ENCODE measurements at regions not wholly inside any gene's neighbourhood (a gene's known extent, or its start where the extent isn't known, plus 50 kb on each side); places are given as distances from the start of the nearest gene placed in this dataset.

- no peak for TF ChIP-seq MAZ (IDR thresholded peaks at IDR 0.05; ENCODE audit: borderline replicate concordance, low read depth, low read length)
- TF ChIP-seq MAZ (CRISPR knock-in tag; IDR thresholded peaks at IDR 0.05; ENCODE audit: low read depth), result no peak
- TF ChIP-seq TBP (CRISPR knock-in tag; IDR thresholded peaks at IDR 0.05), result no peak
- TF ChIP-seq ZNF460 (CRISPR knock-in tag; IDR thresholded peaks at IDR 0.05; ENCODE audit: borderline replicate concordance), result no peak
- no peak for TF ChIP-seq POLR2A (IDR thresholded peaks at IDR 0.05; ENCODE audit: insufficient read depth in 1 of 2, low read depth in 2 of 2, low read length in 2 of 2)
- TF ChIP-seq KMT2B (CRISPR knock-in tag; IDR thresholded peaks at IDR 0.05), result no peak
- no peak for TF ChIP-seq ZNF776 (CRISPR knock-in tag; IDR thresholded peaks at IDR 0.05)
These were observed 120.5 kb upstream of the SEMA3E start (continued) for GRCh38 chr7:83769407-83769806.

- ChIA-PET POLR2A (no interaction called here), CTCF (ENCODE audit: low intra/inter-chr PET ratio, low total read pairs) (no interaction called here)
- 42% methylated on average over 1 of the region's 1 CpG for WGBS (ENCODE audit: low lambda C conversion rate)
- Histone ChIP-seq H3K9me3 (ENCODE audit: low read length) (no peaks in the 10 kb centered on the region), H2AFZ (ENCODE audit: low read length) (no peak overlapping the region), H3K4me3 (replicated peaks in 1 of 3; ENCODE audit: insufficient read depth in 1 of 3, low read depth in 2 of 3, low read length in 3 of 3) (no peak overlapping the region), H3K36me3 (replicated peaks in 1 of 2; ENCODE audit: control insufficient read depth in 1 of 2, insufficient read depth in 2 of 2, low read length in 2 of 2) (no peaks in the 10 kb centered on the region), H4K20me1 (ENCODE audit: insufficient read depth, low read length) (no peaks in the 10 kb centered on the region), H3K27me3 (ENCODE audit: control insufficient read depth in 1 of 2, insufficient read depth in 2 of 2, low read length in 2 of 2) (no peaks in the 10 kb centered on the region), H3K79me2 (ENCODE audit: insufficient read depth, low read length) (no peaks in the 10 kb centered on the region), H3K4me2 (ENCODE audit: low read depth, low read length) (no peak overlapping the region), H3K27ac (ENCODE audit: extremely low read length, insufficient read depth, low read length) (no peak overlapping the region), H3K4me1 (ENCODE audit: insufficient read depth, low read length) (no peaks in the 10 kb centered on the region), H3K9ac (ENCODE audit: insufficient read depth, low read depth, low read length) (no peak overlapping the region)
- no peak for TF ChIP-seq ZNF674 (CRISPR knock-in tag; IDR thresholded peaks at IDR 0.05; ENCODE audit: low read depth)
- no peak for TF ChIP-seq TGIF2 (CRISPR knock-in tag; IDR thresholded peaks at IDR 0.05)
- TF ChIP-seq ZNF256 (CRISPR knock-in tag; conservative IDR thresholded peaks at IDR 0.05), result no peak
- TF ChIP-seq ZBTB25 (CRISPR knock-in tag; IDR thresholded peaks at IDR 0.05), result no peak
- TF ChIP-seq ZNF160 (CRISPR knock-in tag; IDR thresholded peaks at IDR 0.05), result no peak
- TF ChIP-seq ZNF460 (CRISPR knock-in tag; IDR thresholded peaks at IDR 0.05; ENCODE audit: borderline replicate concordance), result no peak
- ATAC-seq, result no peak
- no peak for DNase-seq (ENCODE audit: low spot score)
- BruUV-seq (replicated peaks), result no TSS peak
- no peak for FAIRE-seq
- intact Hi-C loops (cut with micrococcal nuclease; ENCODE audit: unreplicated experiment) (no loop called here), in situ Hi-C loops (cut with HindIII; ENCODE audit: extremely low pct_ligation_motif_present, low pct_unique_long_range_greater_than_20kb) (no loop called here)
These were observed 102.3 kb upstream of the SEMA3E start for GRCh38 chr7:83751217-83751616.

Measured in HepG2 (cell line).